ENCODE measurements at regions not wholly inside any gene's neighbourhood (a gene's known extent, or its start where the extent isn't known, plus 50 kb on each side); places are given as distances from the start of the nearest gene placed in this dataset.

GRCh38 chr10:131477457-131478121 is 166.1 kb upstream of the TCERG1L start:
- Histone ChIP-seq H3K27ac (ENCODE audit: low read depth, low read length) (no peak overlapping the region), H3K27me3 (ENCODE audit: control insufficient read depth in 3 of 3, insufficient read depth in 3 of 3, low read length in 3 of 3) (peaks cover 8 to 23% (median 20%) of the 10 kb centered on the region in 3 donors), H3K4me1 (ENCODE audit: control insufficient read depth in 3 of 3, insufficient read depth in 3 of 3, low read length in 3 of 3) (no peaks in the 10 kb centered on the region), H3K36me3 (ENCODE audit: control insufficient read depth in 3 of 3, insufficient read depth in 3 of 3, low read length in 3 of 3) (no peaks in the 10 kb centered on the region), H3K4me3 (ENCODE audit: low read length in 3 of 3) (no peak overlapping the region), H3K9ac (ENCODE audit: low read depth in 1 of 3, low read length in 3 of 3) (no peak overlapping the region), H3K9me3 (ENCODE audit: control insufficient read depth in 3 of 3, low read length in 3 of 3) (no peaks in the 10 kb centered on the region)

- Histone ChIP-seq H3K9ac (ENCODE audit: low read depth in 1 of 3, low read length in 3 of 3) (no peak overlapping the region), H3K9me3 (ENCODE audit: control insufficient read depth in 3 of 3, low read length in 3 of 3) (no peaks in the 10 kb centered on the region), H3K27ac (ENCODE audit: low read depth, low read length) (no peak overlapping the region), H3K36me3 (ENCODE audit: control insufficient read depth in 3 of 3, insufficient read depth in 3 of 3, low read length in 3 of 3) (no peaks in the 10 kb centered on the region), H3K4me1 (ENCODE audit: control insufficient read depth in 3 of 3, insufficient read depth in 3 of 3, low read length in 3 of 3) (no peaks in the 10 kb centered on the region), H3K4me3 (ENCODE audit: low read length in 3 of 3) (no peak overlapping the region), H3K27me3 (ENCODE audit: control insufficient read depth in 3 of 3, insufficient read depth in 3 of 3, low read length in 3 of 3) (peaks cover 8 to 16% (median 15%) of the 10 kb centered on the region in 3 donors)
These were observed 167.0 kb upstream of the TCERG1L start for GRCh38 chr10:131478377-131478989.

- H3K27me3 ChIP-seq (ENCODE audit: control insufficient read depth in 3 of 3, insufficient read depth in 3 of 3, low read length in 3 of 3) = peaks cover 8 to 11% (median 10%) of the 10 kb centered on the region in 3 donors
- H3K9me3 ChIP-seq (ENCODE audit: control insufficient read depth in 3 of 3, low read length in 3 of 3) = no peaks in the 10 kb centered on the region
- H3K4me3 ChIP-seq (ENCODE audit: low read length in 3 of 3) = no peak overlapping the region
- no peak overlapping the region for H3K27ac ChIP-seq (ENCODE audit: low read depth, low read length)
- H3K36me3 ChIP-seq (ENCODE audit: control insufficient read depth in 3 of 3, insufficient read depth in 3 of 3, low read length in 3 of 3) = no peaks in the 10 kb centered on the region
- H3K9ac ChIP-seq (ENCODE audit: low read depth in 1 of 3, low read length in 3 of 3) = no peak overlapping the region
- H3K4me1 ChIP-seq (ENCODE audit: control insufficient read depth in 3 of 3, insufficient read depth in 3 of 3, low read length in 3 of 3) = no peaks in the 10 kb centered on the region
These were observed 168.5 kb upstream of the TCERG1L start for GRCh38 chr10:131480066-131480465.

- H3K4me1 ChIP-seq (ENCODE audit: control insufficient read depth in 3 of 3, insufficient read depth in 3 of 3, low read length in 3 of 3) = no peaks in the 10 kb centered on the region
- H3K36me3 ChIP-seq (ENCODE audit: control insufficient read depth in 3 of 3, insufficient read depth in 3 of 3, low read length in 3 of 3) = no peaks in the 10 kb centered on the region
- H3K9ac ChIP-seq (ENCODE audit: low read depth in 1 of 3, low read length in 3 of 3) = no peak overlapping the region
- no peak overlapping the region for H3K4me3 ChIP-seq (ENCODE audit: low read length in 3 of 3)
- H3K27me3 ChIP-seq (ENCODE audit: control insufficient read depth in 3 of 3, insufficient read depth in 3 of 3, low read length in 3 of 3) = peaks cover 8 to 11% (median 10%) of the 10 kb centered on the region in 3 donors
- no peak overlapping the region for H3K27ac ChIP-seq (ENCODE audit: low read depth, low read length)
- no peaks in the 10 kb centered on the region for H3K9me3 ChIP-seq (ENCODE audit: control insufficient read depth in 3 of 3, low read length in 3 of 3)
These were observed 169.3 kb upstream of the TCERG1L start for GRCh38 chr10:131480861-131481260.

GRCh38 chr10:131485732-131486131 is 174.2 kb upstream of the TCERG1L start:
- Histone ChIP-seq H3K4me3 (ENCODE audit: low read length in 3 of 3) (no peak overlapping the region), H3K9ac (ENCODE audit: low read depth in 1 of 3, low read length in 3 of 3) (no peak overlapping the region), H3K27ac (ENCODE audit: low read depth, low read length) (no peak overlapping the region), H3K36me3 (ENCODE audit: control insufficient read depth in 3 of 3, insufficient read depth in 3 of 3, low read length in 3 of 3) (no peaks in the 10 kb centered on the region), H3K27me3 (ENCODE audit: control insufficient read depth in 3 of 3, insufficient read depth in 3 of 3, low read length in 3 of 3) (peaks cover 2 to 4% (median 2%) of the 10 kb centered on the region in 3 donors), H3K9me3 (ENCODE audit: control insufficient read depth in 3 of 3, low read length in 3 of 3) (no peaks in the 10 kb centered on the region), H3K4me1 (ENCODE audit: control insufficient read depth in 3 of 3, insufficient read depth in 3 of 3, low read length in 3 of 3) (no peaks in the 10 kb centered on the region)

- H3K4me3 ChIP-seq (ENCODE audit: low read length in 3 of 3) = no peak overlapping the region
- H3K27ac ChIP-seq (ENCODE audit: low read depth, low read length) = no peak overlapping the region
- peaks cover 0 to 2% (median 0%) of the 10 kb centered on the region in 3 donors for H3K27me3 ChIP-seq (ENCODE audit: control insufficient read depth in 3 of 3, insufficient read depth in 3 of 3, low read length in 3 of 3)
- no peaks in the 10 kb centered on the region for H3K4me1 ChIP-seq (ENCODE audit: control insufficient read depth in 3 of 3, insufficient read depth in 3 of 3, low read length in 3 of 3)
- no peaks in the 10 kb centered on the region for H3K9me3 ChIP-seq (ENCODE audit: control insufficient read depth in 3 of 3, low read length in 3 of 3)
- no peak overlapping the region for H3K9ac ChIP-seq (ENCODE audit: low read depth in 1 of 3, low read length in 3 of 3)
- no peaks in the 10 kb centered on the region for H3K36me3 ChIP-seq (ENCODE audit: control insufficient read depth in 3 of 3, insufficient read depth in 3 of 3, low read length in 3 of 3)
These were observed 176.3 kb upstream of the TCERG1L start for GRCh38 chr10:131487822-131488221.

- Histone ChIP-seq H3K9ac (ENCODE audit: low read depth in 1 of 3, low read length in 3 of 3) (no peak overlapping the region), H3K4me1 (ENCODE audit: control insufficient read depth in 3 of 3, insufficient read depth in 3 of 3, low read length in 3 of 3) (no peaks in the 10 kb centered on the region), H3K36me3 (ENCODE audit: control insufficient read depth in 3 of 3, insufficient read depth in 3 of 3, low read length in 3 of 3) (no peaks in the 10 kb centered on the region), H3K27me3 (ENCODE audit: control insufficient read depth in 3 of 3, insufficient read depth in 3 of 3, low read length in 3 of 3) (peaks cover 0 to 6% (median 0%) of the 10 kb centered on the region in 3 donors), H3K9me3 (ENCODE audit: control insufficient read depth in 3 of 3, low read length in 3 of 3) (peaks cover 0 to 3% (median 0%) of the 10 kb centered on the region in 3 donors), H3K4me3 (ENCODE audit: low read length in 3 of 3) (no peak overlapping the region), H3K27ac (ENCODE audit: low read depth, low read length) (no peak overlapping the region)
These were observed 179.6 kb upstream of the TCERG1L start for GRCh38 chr10:131490991-131491594.

GRCh38 chr10:131492211-131492857 is 180.8 kb upstream of the TCERG1L start:
- Histone ChIP-seq H3K4me1 (ENCODE audit: control insufficient read depth in 3 of 3, insufficient read depth in 3 of 3, low read length in 3 of 3) (no peaks in the 10 kb centered on the region), H3K9ac (ENCODE audit: low read depth in 1 of 3, low read length in 3 of 3) (no peak overlapping the region), H3K4me3 (ENCODE audit: low read length in 3 of 3) (no peak overlapping the region), H3K9me3 (ENCODE audit: control insufficient read depth in 3 of 3, low read length in 3 of 3) (peaks cover 0 to 3% (median 0%) of the 10 kb centered on the region in 3 donors), H3K27me3 (ENCODE audit: control insufficient read depth in 3 of 3, insufficient read depth in 3 of 3, low read length in 3 of 3) (peaks cover 0 to 6% (median 0%) of the 10 kb centered on the region in 3 donors), H3K27ac (ENCODE audit: low read depth, low read length) (no peak overlapping the region), H3K36me3 (ENCODE audit: control insufficient read depth in 3 of 3, insufficient read depth in 3 of 3, low read length in 3 of 3) (no peaks in the 10 kb centered on the region)

- peaks cover 0 to 3% (median 0%) of the 10 kb centered on the region in 3 donors for H3K9me3 ChIP-seq (ENCODE audit: control insufficient read depth in 3 of 3, low read length in 3 of 3)
- no peaks in the 10 kb centered on the region for H3K4me1 ChIP-seq (ENCODE audit: control insufficient read depth in 3 of 3, insufficient read depth in 3 of 3, low read length in 3 of 3)
- H3K9ac ChIP-seq (ENCODE audit: low read depth in 1 of 3, low read length in 3 of 3) = no peak overlapping the region
- no peak overlapping the region for H3K27ac ChIP-seq (ENCODE audit: low read depth, low read length)
- no peaks in the 10 kb centered on the region for H3K36me3 ChIP-seq (ENCODE audit: control insufficient read depth in 3 of 3, insufficient read depth in 3 of 3, low read length in 3 of 3)
- H3K4me3 ChIP-seq (ENCODE audit: low read length in 3 of 3) = no peak overlapping the region
- H3K27me3 ChIP-seq (ENCODE audit: control insufficient read depth in 3 of 3, insufficient read depth in 3 of 3, low read length in 3 of 3) = peaks cover 0 to 6% (median 0%) of the 10 kb centered on the region in 3 donors
These were observed 181.9 kb upstream of the TCERG1L start for GRCh38 chr10:131493432-131493831.

GRCh38 chr10:131494451-131494850 is 182.9 kb upstream of the TCERG1L start:
- Histone ChIP-seq H3K27ac (ENCODE audit: low read depth, low read length) (no peak overlapping the region), H3K4me3 (ENCODE audit: low read length in 3 of 3) (no peak overlapping the region), H3K27me3 (ENCODE audit: control insufficient read depth in 3 of 3, insufficient read depth in 3 of 3, low read length in 3 of 3) (peaks cover 0 to 6% (median 0%) of the 10 kb centered on the region in 3 donors), H3K9ac (ENCODE audit: low read depth in 1 of 3, low read length in 3 of 3) (no peak overlapping the region), H3K4me1 (ENCODE audit: control insufficient read depth in 3 of 3, insufficient read depth in 3 of 3, low read length in 3 of 3) (no peaks in the 10 kb centered on the region), H3K36me3 (ENCODE audit: control insufficient read depth in 3 of 3, insufficient read depth in 3 of 3, low read length in 3 of 3) (no peaks in the 10 kb centered on the region), H3K9me3 (ENCODE audit: control insufficient read depth in 3 of 3, low read length in 3 of 3) (peaks cover 0 to 3% (median 0%) of the 10 kb centered on the region in 3 donors)
